ENCODE measurements at regions not wholly inside any gene's neighbourhood (a gene's known extent, or its start where the extent isn't known, plus 50 kb on each side); places are given as distances from the start of the nearest gene placed in this dataset.

- Mint-ChIP-seq H3K36me3 (ENCODE audit: insufficient read depth, unreplicated experiment) (no peaks in the 10 kb centered on the region), H3K27me3 (ENCODE audit: insufficient read depth, unreplicated experiment) (no peaks in the 10 kb centered on the region), H3K4me3 (ENCODE audit: unreplicated experiment) (no peak overlapping the region), H3K4me1 (ENCODE audit: insufficient read depth, unreplicated experiment) (no peaks in the 10 kb centered on the region), H3K9me3 (ENCODE audit: unreplicated experiment) (peaks cover 7% of the 10 kb centered on the region), H3K27ac (ENCODE audit: low read depth, unreplicated experiment) (no peak overlapping the region)
- CTCF ChIA-PET, result interaction anchor here (1.2 kb wide), 1 partner anchor 12 kb away, joined by 4 read pairs; no protein-coding TSS in a partner anchor
- DNase-seq (ENCODE audit: unreplicated experiment), result no peak
- intact Hi-C loops (cut with micrococcal nuclease), result no loop called here
- no peak for TF ChIP-seq CTCF (IDR thresholded peaks at IDR 0.05; ENCODE audit: unreplicated experiment)
- POLR2A ChIA-PET, result no interaction called here
- no TSS peak for BruUV-seq (replicated peaks)
These were observed 301.1 kb downstream of the FAM170A start for GRCh38 chr5:119930490-119930889.

- BruUV-seq (replicated peaks), result no TSS peak
- peaks cover 11% of the 10 kb centered on the region for H3K4me1 Mint-ChIP-seq (ENCODE audit: insufficient read depth, unreplicated experiment)
- H3K27ac Mint-ChIP-seq (ENCODE audit: low read depth, unreplicated experiment), result no peak overlapping the region
- intact Hi-C loops (cut with micrococcal nuclease), result loop anchor here (1.0 kb wide), 3 partner anchors 515 to 860 kb away; no protein-coding TSS in a partner anchor
- peaks cover 17% of the 10 kb centered on the region for H3K9me3 Mint-ChIP-seq (ENCODE audit: unreplicated experiment)
- DNase-seq (ENCODE audit: unreplicated experiment), result peak; percentile 33
- H3K36me3 Mint-ChIP-seq (ENCODE audit: insufficient read depth, unreplicated experiment), result no peaks in the 10 kb centered on the region
- H3K4me3 Mint-ChIP-seq (ENCODE audit: unreplicated experiment), result no peak overlapping the region
- CTCF ChIA-PET, result interaction anchor here (0.6 to 4.4 kb wide), 20 partner anchors 9 to 731 kb away, joined by 3 to 37 read pairs (median 4); no protein-coding TSS in a partner anchor
- POLR2A ChIA-PET, result interaction anchor here (0.8 kb wide), 1 partner anchor 463 kb away, joined by 3 read pairs; no protein-coding TSS in a partner anchor
- H3K27me3 Mint-ChIP-seq (ENCODE audit: insufficient read depth, unreplicated experiment), result no peaks in the 10 kb centered on the region
- TF ChIP-seq CTCF (IDR thresholded peaks at IDR 0.05; ENCODE audit: unreplicated experiment), result peak; percentile 34
These were observed 313.8 kb downstream of the FAM170A start for GRCh38 chr5:119943148-119943547.

- H3K36me3 Mint-ChIP-seq (ENCODE audit: insufficient read depth, unreplicated experiment), result no peaks in the 10 kb centered on the region
- H3K9me3 Mint-ChIP-seq (ENCODE audit: unreplicated experiment), result peaks cover 12% of the 10 kb centered on the region
- DNase-seq (ENCODE audit: unreplicated experiment), result no peak
- ChIA-PET CTCF (interaction anchor here (0.6 to 4.4 kb wide), 4 partner anchors 9 to 670 kb away, joined by 3 to 37 read pairs (median 4); no protein-coding TSS in a partner anchor), POLR2A (interaction anchor here (0.6 kb wide), 1 partner anchor 22 kb away, joined by 3 read pairs; no protein-coding TSS in a partner anchor)
- no peaks in the 10 kb centered on the region for H3K27me3 Mint-ChIP-seq (ENCODE audit: insufficient read depth, unreplicated experiment)
- intact Hi-C loops (cut with micrococcal nuclease), result no loop called here
- H3K4me1 Mint-ChIP-seq (ENCODE audit: insufficient read depth, unreplicated experiment), result peaks cover 11% of the 10 kb centered on the region
- H3K4me3 Mint-ChIP-seq (ENCODE audit: unreplicated experiment), result no peak overlapping the region
- TF ChIP-seq CTCF (IDR thresholded peaks at IDR 0.05; ENCODE audit: unreplicated experiment), result no peak
- no TSS peak for BruUV-seq (replicated peaks)
- H3K27ac Mint-ChIP-seq (ENCODE audit: low read depth, unreplicated experiment), result no peak overlapping the region
These were observed 316.3 kb downstream of the FAM170A start for GRCh38 chr5:119945691-119946090.

GRCh38 chr5:119948162-119948561 lies 318.8 kb downstream of the FAM170A start:
- ChIA-PET POLR2A (interaction anchor here (0.6 kb wide), 1 partner anchor 22 kb away, joined by 3 read pairs; no protein-coding TSS in a partner anchor), CTCF (interaction anchor here (0.9 to 1.0 kb wide), 3 partner anchors 17 to 510 kb away, joined by 3 to 6 read pairs (median 3); no protein-coding TSS in a partner anchor)
- Mint-ChIP-seq H3K4me1 (ENCODE audit: insufficient read depth, unreplicated experiment) (peaks cover 5% of the 10 kb centered on the region), H3K9me3 (ENCODE audit: unreplicated experiment) (peaks cover 12% of the 10 kb centered on the region), H3K4me3 (ENCODE audit: unreplicated experiment) (no peak overlapping the region), H3K27me3 (ENCODE audit: insufficient read depth, unreplicated experiment) (no peaks in the 10 kb centered on the region), H3K36me3 (ENCODE audit: insufficient read depth, unreplicated experiment) (no peaks in the 10 kb centered on the region), H3K27ac (ENCODE audit: low read depth, unreplicated experiment) (no peak overlapping the region)
- TF ChIP-seq CTCF (IDR thresholded peaks at IDR 0.05; ENCODE audit: unreplicated experiment), result no peak
- no TSS peak for BruUV-seq (replicated peaks)
- no peak for DNase-seq (ENCODE audit: unreplicated experiment)
- intact Hi-C loops (cut with micrococcal nuclease), result no loop called here
